HCEC 1CT (cell line): ENCODE measurements at regions not wholly inside any gene's neighbourhood (a gene's known extent, or its start where the extent isn't known, plus 50 kb on each side); places are given as distances from the start of the nearest gene placed in this dataset.

ENCODE experiments used
- DNase-seq: peaks from one replicate; pipeline ENCODE4 v3.0.0-alpha.2; 2017

DNA sequence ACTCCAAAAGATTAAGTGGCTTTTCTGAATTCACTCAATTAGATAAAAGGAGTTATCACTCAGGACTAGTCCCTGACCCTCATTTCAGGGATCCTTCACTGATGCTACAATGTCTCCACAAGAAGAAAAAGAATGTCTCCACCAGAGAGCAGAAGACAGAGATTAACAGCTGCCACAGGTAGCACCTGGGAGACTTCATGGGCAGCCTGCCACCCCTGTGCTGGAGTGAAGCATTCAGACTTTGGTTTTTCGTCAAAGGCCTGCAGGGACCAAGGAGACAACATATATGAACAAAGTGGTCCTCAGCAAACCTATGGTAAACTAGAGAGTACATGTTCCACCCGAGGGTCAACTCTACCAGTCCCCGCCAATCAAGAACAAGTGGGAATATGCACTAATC lies 197.0 kb upstream of the ACVR2A start:
- DNase-seq, result no peak

DNA sequence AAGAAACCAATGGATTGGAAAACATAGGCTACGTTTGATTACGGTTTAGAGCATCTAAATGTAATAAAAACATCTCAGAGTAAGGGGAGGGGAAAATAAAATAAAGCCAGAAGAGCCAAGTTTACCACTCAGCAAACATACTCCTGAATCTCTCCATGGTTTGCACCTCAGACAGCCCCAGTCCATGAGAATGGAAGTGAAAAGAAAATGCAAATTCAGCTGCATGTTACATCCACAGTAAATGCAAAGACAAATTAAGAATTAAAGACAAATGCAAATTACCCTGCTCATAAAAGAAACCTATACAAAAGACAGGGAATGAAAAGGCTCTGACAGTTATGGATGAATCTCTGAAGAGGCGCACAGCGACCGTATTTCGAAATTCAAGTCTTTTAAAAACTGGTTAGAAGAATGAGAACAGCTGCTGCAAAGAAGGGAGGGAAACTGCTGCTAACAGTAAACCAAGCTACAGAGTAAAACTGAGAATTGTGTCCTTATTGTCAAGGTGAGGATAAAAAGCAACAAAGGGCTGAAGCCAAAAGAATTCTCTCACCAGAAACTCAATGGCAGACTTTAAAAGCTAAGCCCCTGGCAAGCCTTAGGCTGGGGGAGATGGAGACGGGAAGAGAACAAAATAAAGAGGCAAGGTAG lies 197.9 kb upstream of the ACVR2A start:
- no peak for DNase-seq

DNA sequence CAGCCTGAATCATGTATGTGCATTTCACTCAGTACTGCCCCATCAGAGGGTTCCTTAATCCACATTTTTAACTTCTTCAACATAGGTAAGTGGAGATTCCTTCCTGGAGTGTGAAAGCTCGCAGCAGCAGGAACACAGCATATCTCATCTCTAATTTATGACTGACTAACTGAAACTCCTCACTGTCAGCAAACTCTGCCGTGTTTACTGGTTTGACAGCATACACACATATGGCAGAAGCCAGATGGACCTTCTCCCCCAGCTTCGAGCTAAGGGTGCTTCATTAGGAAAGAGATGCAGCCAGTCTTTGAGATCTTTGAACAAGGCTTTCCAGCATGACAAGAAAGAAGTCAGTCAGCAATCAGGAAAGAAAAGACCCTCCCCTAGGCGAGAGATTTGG lies 200.3 kb upstream of the ACVR2A start:
- DNase-seq, result no peak

DNA sequence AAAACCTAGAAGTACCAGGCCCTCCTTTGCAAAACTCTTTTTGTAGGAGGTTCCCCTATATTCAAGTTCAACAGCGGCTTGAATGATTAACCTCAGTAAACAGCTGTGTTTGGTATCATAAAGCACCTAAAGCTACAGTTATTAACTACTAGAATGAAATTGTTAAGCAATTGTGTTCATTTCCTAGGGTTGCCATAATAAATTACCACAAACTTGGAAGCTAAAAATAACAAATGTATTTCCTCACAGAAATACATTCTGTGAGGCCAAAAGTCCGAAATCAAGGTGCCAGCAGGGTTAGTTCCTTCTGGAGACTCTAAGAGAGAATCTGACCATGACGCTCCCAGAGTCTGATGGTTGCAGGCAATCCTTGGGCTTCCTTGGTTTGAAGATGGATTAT lies 202.1 kb upstream of the ACVR2A start:
- DNase-seq, result no peak

DNA sequence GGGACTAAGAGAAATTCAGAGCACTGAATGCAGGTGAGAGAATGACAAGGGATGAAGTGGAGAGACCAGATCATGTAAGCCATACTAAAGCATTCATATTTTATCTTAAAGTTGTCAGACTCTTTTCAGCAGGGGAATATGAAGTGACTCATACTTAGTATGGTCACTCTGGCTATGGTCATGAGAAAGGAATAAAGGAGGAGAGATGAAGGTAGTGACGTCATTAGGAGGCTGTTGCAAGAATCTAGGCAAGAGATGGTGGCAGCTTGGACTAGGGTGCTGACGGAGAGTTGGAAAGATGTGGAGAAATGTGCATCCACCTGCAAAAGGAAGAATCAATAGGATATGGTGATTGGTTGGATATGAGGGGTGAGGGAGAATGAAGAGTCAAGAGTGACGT lies 203.2 kb upstream of the ACVR2A start:
- DNase-seq, result peak; percentile 60

DNA sequence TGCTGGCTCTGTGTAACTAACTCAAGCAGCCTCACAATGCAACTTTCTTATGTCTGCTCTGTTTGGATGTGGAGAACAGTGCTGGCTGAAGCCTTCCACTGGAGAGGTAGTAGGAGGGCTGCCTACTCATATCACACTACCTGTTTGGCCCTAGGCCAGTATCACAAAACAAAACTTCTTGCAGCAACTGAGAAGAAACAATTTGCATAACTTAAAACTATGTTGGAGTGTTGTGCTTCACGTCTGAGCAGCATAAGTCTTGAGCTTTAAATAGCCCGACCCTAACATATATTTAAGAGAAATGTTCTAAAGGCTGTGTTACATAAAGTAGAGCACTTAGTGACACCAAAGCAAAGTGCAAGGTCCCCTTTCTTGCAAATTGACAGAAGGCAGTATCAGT lies 204.9 kb upstream of the ACVR2A start:
- DNase-seq, result no peak

DNA sequence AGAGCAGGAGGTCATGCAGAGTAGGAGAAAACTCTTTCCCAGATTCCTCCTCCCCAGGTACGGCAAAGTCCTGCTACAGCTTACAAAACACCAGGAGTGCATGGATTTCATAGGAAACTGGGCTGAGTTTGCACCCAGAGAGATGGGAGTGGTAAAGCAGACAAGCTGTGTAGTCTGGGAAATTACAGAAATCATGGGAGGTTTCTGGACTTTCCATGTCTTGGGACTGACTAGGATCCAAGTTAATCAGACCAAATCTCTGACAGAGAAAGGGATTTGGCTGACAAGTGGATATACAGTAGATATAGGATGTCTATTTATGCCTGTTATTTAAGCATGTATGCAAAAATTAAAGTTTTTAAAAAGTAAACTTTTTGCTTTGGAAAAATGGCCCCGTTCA lies 205.4 kb upstream of the ACVR2A start:
- no peak for DNase-seq

DNA sequence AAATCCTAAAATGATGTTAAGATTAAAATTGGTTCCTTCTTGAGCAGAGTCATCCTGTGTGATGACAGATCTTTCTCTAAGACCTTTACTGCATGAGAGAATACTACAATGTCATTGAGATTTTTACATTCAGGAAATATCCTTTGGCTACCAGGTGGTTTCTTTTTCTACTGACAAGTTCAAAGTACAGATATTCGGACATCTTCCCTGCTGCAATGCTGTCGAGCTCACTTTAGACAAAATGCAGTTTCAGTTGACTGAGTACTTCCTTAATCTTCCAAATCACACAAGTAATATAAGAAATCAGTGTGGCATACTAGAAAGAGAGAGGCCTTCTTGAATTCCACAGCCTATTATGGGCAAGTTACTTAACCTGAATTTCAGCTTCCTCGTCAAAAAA lies 207.9 kb upstream of the ACVR2A start:
- DNase-seq, result no peak

DNA sequence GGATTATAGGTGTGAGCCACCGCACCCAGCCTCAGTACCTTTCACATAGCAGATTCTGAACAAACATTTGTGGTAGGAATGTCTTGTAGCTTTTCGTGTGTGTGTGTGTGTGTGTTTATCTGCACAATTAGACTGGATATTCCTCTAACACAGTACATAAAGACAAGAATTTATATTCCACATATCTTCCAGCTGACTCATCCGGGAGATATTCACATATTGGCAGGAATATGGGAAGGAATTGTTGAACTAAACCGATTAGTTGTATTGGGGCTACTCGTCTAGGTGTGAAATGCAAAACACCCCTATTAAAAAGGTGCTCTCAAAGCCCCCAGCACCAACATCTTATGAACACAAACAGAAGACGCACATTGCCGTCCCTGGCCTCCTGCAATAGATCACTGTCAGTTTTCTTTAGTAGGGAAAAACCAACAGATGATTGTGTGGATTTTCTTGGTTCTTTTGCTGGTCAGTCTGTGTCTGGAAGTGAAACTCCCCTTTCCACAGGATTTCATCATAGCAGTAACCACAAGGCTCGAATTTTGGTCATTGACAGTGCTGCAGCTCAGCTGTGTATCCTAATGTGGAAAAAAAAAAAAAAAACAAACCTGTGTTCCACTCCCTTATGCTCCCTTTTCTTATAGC lies 208.5 kb upstream of the ACVR2A start:
- DNase-seq, result peak; percentile 80

DNA sequence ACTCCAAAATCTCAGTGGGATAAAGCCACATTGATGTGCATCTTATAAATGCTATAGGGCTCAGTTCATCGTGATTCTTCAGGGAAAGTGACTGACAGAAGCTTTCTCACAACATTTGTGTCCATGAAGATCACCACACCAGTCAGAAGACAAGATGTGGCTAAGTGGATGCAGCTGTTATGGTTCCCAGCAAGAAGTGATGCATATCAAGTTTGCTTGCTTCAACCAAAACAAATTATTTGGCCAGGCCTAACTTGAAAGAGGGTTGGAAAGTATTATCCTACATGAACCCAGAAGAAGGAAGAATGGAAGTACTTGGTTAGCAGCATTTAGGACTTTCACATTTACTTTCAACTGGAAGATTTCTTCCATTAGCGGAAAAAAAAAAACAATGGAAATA lies 210.0 kb upstream of the ACVR2A start:
- no peak for DNase-seq

DNA sequence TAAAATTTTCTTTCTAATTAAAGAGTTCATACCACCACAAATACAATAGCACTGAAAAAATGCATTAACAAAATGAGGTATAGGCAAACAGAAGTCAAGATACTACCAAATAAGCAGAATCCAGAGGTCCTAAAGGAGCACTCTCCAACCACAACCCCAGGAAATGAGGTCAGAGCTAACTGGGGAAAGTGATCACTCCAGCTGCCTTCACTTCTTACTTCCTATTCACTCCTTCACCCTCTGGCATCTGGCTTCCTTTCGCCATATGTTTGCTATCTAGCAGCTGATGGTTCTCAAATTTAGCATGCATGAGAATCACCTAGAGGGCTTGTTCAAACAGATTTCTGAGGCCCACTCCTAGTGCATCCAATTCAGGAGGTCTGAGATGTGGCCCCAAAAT lies 212.6 kb upstream of the ACVR2A start:
- DNase-seq, result peak; percentile 59

DNA sequence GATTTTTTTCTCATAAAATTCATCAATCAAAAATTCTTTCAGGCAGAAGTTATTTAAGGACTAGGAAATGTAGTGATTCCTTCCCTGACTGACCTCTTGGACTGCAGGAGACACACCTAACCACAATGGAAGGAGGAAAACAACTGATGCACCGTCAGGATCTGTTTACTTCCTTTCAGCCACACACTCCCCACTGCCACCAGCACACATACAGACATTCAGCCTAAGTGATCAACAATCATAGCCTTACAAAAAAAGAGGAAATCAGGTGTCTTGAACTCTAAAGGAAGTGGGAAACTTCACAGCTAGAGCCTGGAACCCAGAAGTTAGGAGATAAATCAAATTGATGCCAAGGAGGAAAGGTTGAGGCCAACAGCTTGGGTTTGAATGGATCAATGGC lies 213.5 kb upstream of the ACVR2A start:
- DNase-seq, result no peak

DNA sequence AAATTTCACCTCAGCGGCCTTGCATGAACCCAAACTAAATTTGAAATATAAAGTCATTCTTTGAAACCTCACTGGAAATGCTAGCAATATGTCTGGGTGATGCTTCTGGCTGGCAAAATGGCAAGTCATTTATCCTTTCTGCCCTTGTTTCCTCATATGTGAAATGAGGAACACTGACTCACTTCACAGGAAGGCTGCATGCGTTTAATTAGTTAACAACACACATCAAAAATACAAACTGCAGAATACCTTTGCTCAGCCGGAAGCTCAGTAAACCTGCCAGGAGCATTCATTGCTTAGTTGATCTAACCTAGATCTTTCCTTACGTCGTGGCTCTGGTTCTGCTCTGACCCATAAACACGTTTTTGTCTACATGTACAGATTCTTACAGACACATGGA lies 214.2 kb upstream of the ACVR2A start:
- peak; percentile 25 for DNase-seq

DNA sequence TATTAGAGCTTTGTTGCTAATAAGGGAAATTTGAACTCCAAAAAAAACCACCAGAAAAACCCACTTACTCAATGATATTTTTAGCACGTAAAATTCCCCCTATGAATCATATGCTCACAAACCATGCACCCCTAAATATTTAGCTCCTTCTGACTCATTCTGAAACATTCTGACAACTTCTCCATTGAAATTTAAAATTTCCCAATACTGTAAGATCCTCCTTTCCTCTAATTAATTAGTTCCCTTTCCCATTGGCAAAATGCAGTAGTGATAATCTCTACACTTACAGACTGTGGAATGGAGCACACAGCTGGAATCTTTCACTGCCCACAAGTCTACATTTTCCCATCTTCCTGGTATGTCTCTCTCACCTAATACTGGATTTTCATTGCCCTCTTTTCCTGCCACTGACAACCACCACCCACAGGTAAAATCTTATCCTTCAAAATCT lies 215.8 kb upstream of the ACVR2A start:
- DNase-seq, result peak; percentile 80

DNA sequence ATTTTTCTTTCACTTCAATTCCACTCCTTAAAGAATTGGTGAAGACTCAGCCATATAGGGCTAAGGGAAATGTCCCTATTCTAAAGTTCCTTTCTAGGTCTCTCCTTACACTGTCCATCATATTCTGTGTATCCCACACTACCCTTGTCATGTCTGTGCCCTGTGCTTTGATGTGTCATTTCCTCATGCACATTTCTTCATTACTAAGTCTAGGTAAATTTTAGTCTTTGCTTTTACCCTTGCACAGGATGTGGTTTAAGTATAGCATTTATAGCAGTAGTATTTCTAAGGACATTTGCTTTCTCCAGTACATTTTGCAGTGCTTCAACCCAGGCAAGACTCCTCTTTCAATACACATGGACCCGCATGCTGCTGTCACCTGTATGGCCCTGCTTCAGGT lies 221.5 kb upstream of the ACVR2A start:
- peak; percentile 6 for DNase-seq

DNA sequence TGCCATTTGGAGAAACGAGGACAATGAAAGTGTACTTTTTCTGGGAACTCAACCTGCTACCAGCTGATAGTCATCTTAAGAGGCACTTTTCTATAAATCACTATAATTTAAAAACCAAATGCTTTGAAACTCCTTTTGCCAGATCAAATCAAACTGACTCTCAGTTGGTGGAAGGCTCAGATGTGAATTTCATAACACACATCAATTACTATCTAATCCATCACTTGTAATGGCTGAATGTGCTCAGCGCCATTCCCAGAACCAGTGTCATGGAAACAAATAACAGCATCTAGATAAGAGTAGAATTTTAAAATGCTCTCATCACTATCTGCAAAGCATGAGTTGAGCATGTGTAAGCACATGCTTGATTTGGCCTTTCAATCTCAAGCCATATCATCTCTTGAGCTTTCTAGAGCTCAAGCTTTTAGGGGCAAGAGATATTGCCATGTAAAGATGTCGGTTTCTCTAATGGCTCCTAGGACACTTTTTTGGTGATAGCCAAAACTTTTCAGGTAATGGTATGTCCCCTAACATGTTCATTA lies 223.1 kb upstream of the ACVR2A start:
- DNase-seq, result no peak

DNA sequence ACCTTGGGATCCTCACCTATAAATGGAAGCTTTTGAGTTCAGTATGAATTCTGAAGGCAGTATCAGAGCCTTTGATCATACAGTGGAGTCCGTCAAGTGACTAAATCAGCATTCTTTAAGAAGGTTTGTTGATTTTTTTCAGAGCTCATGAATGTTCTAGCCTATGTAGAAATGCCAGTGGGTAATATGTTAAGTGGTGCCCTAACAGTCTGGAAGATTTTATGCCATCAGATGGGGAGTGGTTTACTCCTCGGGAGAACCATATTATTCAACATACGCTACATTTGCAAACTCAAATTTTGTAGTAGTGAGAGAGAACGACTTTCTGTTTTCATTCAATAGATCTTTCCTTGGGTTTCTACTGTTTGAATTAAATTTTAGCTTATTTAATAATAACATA lies 225.0 kb upstream of the ACVR2A start:
- no peak for DNase-seq

DNA sequence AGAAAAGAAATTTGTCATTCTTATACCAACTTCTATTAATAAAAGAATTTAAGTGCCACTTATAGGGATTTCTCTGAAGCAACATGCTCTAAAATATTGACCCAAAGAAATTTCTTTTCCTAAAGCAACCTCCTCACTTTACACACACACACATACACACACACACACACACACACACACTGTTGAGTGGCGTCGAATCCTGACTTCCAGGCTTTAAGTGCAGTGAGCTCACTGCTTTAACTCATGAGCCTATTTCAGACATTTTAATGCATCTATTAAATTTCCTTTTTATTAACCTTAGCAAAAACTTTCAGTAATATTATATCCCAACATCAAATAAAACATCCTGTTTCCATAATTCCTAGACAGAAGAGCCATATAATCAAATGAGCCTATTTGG lies 229.1 kb upstream of the ACVR2A start:
- DNase-seq, result no peak

DNA sequence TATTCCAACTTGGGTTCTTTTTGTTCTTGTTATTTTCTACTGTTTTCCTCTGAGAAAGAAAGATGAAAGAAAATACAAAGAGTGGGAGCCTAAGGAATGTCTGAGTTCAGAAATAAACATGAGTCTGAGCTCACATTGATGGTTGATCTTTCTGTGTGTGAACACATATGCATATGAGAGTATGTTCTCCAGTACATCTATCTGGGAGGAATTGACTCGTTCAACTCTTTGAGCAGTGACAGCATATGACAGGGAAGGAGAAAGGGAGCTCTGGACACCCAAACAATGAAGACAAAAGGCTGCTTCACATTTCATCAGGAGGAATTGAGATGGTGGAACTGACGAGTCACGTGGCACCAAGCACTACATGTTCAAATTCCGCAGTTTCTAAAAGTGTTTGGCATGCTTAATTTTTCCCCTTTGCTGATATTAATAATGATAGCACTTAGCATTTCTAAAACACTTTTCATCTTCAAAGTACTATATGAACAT lies 229.8 kb upstream of the ACVR2A start:
- DNase-seq, result no peak

DNA sequence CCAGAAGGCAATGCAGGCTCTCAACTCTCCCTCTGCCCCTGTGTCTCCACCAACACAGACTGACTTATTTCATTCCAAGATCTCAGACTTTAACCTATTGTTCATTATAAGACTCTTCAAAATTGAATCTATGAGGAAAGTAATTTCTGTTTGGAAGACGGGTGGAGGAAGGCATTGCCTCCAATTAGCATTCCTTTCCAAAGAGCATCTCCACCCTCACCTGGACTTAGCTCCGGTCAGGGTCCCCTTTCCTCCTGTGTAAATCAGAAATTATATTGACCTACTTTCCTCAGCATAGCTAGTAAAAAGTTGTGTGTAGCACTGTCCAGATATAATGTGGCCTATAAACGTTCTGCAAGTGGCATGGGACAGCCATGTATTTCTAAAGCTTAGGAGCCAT lies 230.4 kb upstream of the ACVR2A start:
- no peak for DNase-seq

DNA sequence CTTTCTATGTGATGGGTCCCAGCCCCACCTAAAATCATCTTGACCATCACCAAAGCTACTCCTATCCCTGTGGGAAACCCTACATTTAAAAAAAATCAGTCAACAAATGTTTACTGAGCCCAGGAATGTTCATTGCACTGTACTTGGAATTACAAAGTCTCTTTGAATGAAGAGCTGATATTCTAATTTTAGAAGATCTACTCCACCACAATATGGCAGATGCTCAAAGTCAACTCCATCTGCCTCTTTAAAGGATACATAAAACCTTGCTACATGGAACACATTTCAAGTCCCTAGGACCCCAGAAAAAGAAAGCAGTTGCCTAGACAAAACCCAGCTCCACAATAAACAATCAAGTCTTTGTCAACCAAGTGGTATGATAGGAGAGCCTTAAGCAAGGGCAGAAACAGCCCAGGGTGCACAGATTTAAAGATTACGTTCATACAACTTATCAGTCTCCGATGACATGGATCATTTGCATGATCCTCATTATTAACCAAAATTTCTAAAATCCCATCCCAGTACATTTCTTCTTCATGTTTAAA lies 234.3 kb upstream of the ACVR2A start:
- no peak for DNase-seq

DNA sequence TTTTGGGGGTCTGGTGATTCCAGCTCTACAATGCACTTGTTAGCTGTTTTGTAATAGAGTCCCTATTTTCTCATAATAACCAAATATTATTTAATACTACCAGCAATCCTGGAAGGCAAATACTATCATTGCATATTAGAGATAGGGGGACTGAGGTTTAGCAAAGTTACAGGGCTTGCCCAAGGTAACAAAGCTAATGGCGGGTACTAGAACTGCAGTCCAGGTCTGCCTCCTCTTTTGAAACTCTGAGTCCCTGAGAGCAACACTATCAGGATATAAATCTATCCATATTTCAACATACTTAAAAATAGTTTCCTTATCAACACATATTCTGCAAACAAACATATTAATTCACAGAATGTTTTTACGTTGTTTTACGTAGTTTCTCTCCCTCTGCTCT lies 235.5 kb upstream of the ACVR2A start:
- no peak for DNase-seq

DNA sequence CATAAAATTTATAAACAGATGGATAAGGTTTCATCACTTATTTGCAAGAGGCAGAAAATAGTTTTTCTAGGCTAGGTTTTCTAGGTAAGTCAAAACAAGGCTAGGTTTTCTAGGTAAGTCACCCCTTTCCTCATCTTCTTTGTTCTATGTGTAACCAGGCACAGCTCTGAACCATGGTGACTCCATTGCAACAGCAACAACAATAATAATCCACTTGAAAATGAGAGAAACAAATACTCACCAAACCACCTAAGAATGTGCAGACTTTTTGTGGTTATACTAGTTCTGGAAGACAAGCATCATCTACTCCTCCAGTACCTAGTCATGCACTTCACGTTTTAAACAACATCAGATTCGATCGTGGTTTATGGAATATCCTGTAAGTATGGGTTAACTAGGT lies 237.4 kb upstream of the ACVR2A start:
- no peak for DNase-seq

DNA sequence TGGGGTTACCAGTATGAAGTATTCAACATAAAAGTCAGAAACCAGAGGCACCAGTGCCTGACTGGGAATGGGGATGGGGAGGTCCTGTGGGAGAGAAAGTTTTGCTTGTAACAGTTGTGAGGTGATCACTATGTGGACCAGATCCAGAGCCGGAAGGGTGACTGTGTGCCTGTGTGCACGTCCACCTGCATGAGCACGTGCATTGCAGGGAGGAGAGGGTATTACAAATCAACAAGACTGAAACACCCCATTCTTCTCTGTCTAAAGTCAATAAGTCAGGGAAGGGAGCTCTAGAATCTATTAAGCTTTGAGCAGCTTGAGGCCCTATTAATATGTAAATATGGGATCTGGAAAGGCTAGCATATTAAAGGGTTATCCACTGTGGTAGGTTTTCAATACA lies 241.0 kb upstream of the ACVR2A start:
- no peak for DNase-seq
